Duodenal mucosa (tissue), 2 donors: ENCODE measurements at regions not wholly inside any gene's neighbourhood (a gene's known extent, or its start where the extent isn't known, plus 50 kb on each side); places are given as distances from the start of the nearest gene placed in this dataset.

Experiments
- H3K27ac ChIP-seq: one replicate; pipeline ENCODE4 v1.7.0; 2013; ENCODE audit warnings: low read depth, low read length
- H3K27me3 ChIP-seq, 2 donors: one replicate each; pipeline ENCODE4 v1.7.0; 2013; ENCODE audit warnings: low read length in 2 of 2, control low read depth in 1 of 2; ENCODE audit not compliant: insufficient read depth in 2 of 2, control insufficient read depth in 1 of 2
- H3K36me3 ChIP-seq, 2 donors: one replicate each; pipeline ENCODE4 v1.7.0; 2013; ENCODE audit warnings: low read length in 2 of 2, control low read depth in 1 of 2; ENCODE audit not compliant: insufficient read depth in 2 of 2, control insufficient read depth in 1 of 2
- H3K4me1 ChIP-seq, 2 donors: one replicate each; pipeline ENCODE4 v1.7.0; 2013; ENCODE audit warnings: low read length in 2 of 2, control low read depth in 1 of 2; ENCODE audit not compliant: insufficient read depth in 2 of 2, control insufficient read depth in 1 of 2
- H3K4me3 ChIP-seq, 2 donors: one replicate each; pipeline ENCODE4 v1.7.0; 2013; ENCODE audit warnings: low read length in 2 of 2, low read depth in 1 of 2
- H3K9ac ChIP-seq, 2 donors: one replicate each; pipeline ENCODE4 v1.7.0; 2013; ENCODE audit warnings: low read length in 2 of 2, low read depth in 1 of 2
- H3K9me3 ChIP-seq, 2 donors: one replicate each; pipeline ENCODE4 v1.7.0; 2013; ENCODE audit warnings: low read length in 2 of 2, control low read depth in 1 of 2; ENCODE audit not compliant: control insufficient read depth in 1 of 2

DNA sequence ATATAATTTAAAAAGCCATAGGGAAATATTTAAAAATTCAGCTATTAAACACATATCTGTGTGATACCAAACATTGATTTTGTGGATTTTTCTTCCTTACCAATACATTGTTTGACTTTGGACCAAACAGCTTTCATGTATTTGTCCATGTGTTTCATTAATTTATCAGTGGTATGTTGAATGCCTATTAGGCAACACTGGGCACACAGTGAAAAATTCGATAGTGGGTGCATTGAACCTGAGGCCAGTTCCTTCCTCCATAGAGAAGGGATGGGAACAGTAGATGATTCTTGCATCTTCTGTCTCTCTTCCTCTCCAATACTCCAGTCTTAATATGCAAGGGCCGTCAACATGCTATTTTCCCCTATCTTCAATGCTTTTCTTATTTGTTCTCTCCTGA is 110.2 kb upstream of the NR3C1 start:
- Histone ChIP-seq H3K4me1 (no peaks in the 10 kb centered on the region), H3K9me3 (no peaks in the 10 kb centered on the region), H3K9ac (no peak overlapping the region), H3K27me3 (no peaks in the 10 kb centered on the region), H3K4me3 (no peak overlapping the region), H3K27ac (no peak overlapping the region), H3K36me3 (no peaks in the 10 kb centered on the region)

DNA sequence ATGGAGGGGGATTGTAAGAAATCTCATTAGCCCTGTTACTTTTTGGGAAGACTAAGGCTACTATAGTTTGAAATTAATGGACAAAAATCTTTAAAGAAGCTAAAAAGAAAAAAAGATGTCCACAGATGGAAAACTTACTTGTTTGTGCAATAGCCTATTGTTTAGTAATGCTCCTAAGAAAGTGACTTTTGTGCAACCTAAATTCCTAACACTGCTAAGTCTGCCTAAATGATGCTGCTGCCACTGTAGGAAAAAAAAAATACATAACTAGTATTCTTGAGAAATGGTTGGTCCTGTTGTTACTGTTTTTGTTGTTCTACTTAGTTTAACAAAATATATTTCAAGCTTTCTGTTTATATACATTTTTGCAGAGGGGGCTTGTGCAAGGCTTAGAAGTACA is 108.2 kb upstream of the NR3C1 start:
- Histone ChIP-seq H3K36me3 (no peaks in the 10 kb centered on the region), H3K4me1 (peaks cover 3 to 6% of the 10 kb centered on the region in 2 donors), H3K27ac (no peak overlapping the region), H3K9me3 (no peaks in the 10 kb centered on the region), H3K9ac (no peak overlapping the region), H3K27me3 (no peaks in the 10 kb centered on the region), H3K4me3 (no peak overlapping the region)

GRCh38 chr5:143509758-143510221 is 106.3 kb upstream of the NR3C1 start:
- Histone ChIP-seq H3K4me3 (no peak overlapping the region), H3K9me3 (no peaks in the 10 kb centered on the region), H3K36me3 (no peaks in the 10 kb centered on the region), H3K27me3 (no peaks in the 10 kb centered on the region), H3K9ac (no peak overlapping the region), H3K27ac (no peak overlapping the region), H3K4me1 (peaks cover 3 to 6% of the 10 kb centered on the region in 2 donors)

DNA sequence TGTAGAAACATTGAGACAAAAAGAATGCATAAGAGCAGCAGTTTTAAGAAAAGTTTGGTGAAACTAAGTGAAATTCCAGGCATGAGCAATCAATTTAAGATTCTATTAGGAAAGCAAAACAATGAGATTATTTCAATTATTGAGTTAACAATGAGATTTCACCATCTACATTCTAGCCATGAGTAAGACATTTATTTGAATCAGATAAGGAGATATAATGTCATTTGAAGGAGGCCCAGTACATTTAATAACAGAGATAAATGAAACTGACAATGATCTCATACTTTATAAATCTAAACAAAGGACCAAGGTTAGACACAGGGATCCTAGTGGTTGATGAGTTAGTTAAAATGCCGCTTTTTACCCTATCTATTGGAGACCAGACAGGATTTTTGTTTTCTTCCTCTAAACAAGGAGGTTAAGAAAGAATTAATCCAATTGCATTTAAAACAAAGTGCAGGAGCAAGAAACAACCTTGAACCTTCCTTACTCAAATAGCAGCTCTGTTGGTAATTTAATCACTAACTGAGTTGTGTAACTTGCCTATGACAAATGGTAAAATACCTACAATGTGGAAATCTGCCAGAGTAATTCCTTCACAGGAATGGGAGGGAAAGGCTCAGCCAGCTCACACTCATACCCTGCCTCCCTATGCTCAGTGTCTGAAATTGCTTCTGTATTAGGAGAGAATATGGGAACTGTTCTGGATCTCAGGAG is 103.5 kb upstream of the NR3C1 start:
- Histone ChIP-seq H3K9me3 (no peaks in the 10 kb centered on the region), H3K4me1 (peaks cover 3 to 6% of the 10 kb centered on the region in 2 donors), H3K9ac (no peak overlapping the region), H3K4me3 (no peak overlapping the region), H3K27ac (no peak overlapping the region), H3K36me3 (no peaks in the 10 kb centered on the region), H3K27me3 (no peaks in the 10 kb centered on the region)

GRCh38 chr5:143505934-143506333 is 102.4 kb upstream of the NR3C1 start:
- Histone ChIP-seq H3K9me3 (no peaks in the 10 kb centered on the region), H3K4me1 (peaks cover 3 to 6% of the 10 kb centered on the region in 2 donors), H3K27me3 (no peaks in the 10 kb centered on the region), H3K36me3 (no peaks in the 10 kb centered on the region), H3K27ac (no peak overlapping the region), H3K9ac (no peak overlapping the region), H3K4me3 (no peak overlapping the region)

- H3K9me3 ChIP-seq, result no peaks in the 10 kb centered on the region
- H3K4me3 ChIP-seq, result no peak overlapping the region
- no peaks in the 10 kb centered on the region for H3K27me3 ChIP-seq
- H3K4me1 ChIP-seq, result peaks cover 3 to 6% of the 10 kb centered on the region in 2 donors
- no peak overlapping the region for H3K27ac ChIP-seq
- no peak overlapping the region for H3K9ac ChIP-seq
- no peaks in the 10 kb centered on the region for H3K36me3 ChIP-seq
Observed at GRCh38 chr5:143505354-143505753, 101.9 kb upstream of the NR3C1 start.

GRCh38 chr5:143501310-143502044 is 98.0 kb upstream of the NR3C1 start:
- Histone ChIP-seq H3K27me3 (no peaks in the 10 kb centered on the region), H3K9me3 (no peaks in the 10 kb centered on the region), H3K36me3 (no peaks in the 10 kb centered on the region), H3K9ac (no peak overlapping the region), H3K27ac (no peak overlapping the region), H3K4me1 (no peaks in the 10 kb centered on the region), H3K4me3 (no peak overlapping the region)

- Histone ChIP-seq H3K27me3 (no peaks in the 10 kb centered on the region), H3K36me3 (no peaks in the 10 kb centered on the region), H3K9ac (no peak overlapping the region), H3K4me3 (no peak overlapping the region), H3K27ac (no peak overlapping the region), H3K4me1 (peaks cover 0 to 7% of the 10 kb centered on the region in 2 donors), H3K9me3 (no peaks in the 10 kb centered on the region)
Observed at GRCh38 chr5:143499480-143500114, 96.1 kb upstream of the NR3C1 start.

DNA sequence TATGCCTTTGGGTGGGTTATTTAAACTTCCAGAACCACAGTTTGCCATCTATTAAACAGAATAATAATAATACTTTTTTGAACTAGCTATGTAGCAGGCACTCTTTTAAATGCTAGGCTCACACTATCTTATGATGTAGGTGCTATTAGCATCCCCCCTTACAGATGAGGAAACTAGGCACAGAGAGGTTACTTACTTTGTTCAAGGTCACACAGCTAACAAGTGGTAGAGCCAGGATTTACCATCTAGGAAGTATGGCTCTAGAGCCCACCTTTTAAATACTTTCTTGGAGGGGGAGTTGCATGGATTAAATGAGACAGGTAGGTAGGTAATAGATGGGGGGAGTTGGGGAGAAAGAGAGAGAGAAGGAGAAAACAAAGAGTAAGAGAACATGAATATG is 95.3 kb upstream of the NR3C1 start:
- H3K4me1 ChIP-seq, result peaks cover 0 to 7% of the 10 kb centered on the region in 2 donors
- no peak overlapping the region for H3K27ac ChIP-seq
- no peaks in the 10 kb centered on the region for H3K27me3 ChIP-seq
- no peak overlapping the region for H3K9ac ChIP-seq
- H3K4me3 ChIP-seq, result no peak overlapping the region
- H3K36me3 ChIP-seq, result no peaks in the 10 kb centered on the region
- no peaks in the 10 kb centered on the region for H3K9me3 ChIP-seq

GRCh38 chr5:143497749-143498148 is 94.3 kb upstream of the NR3C1 start:
- H3K27me3 ChIP-seq, result no peaks in the 10 kb centered on the region
- no peak overlapping the region for H3K9ac ChIP-seq
- no peak overlapping the region for H3K4me3 ChIP-seq
- no peaks in the 10 kb centered on the region for H3K9me3 ChIP-seq
- peaks cover 0 to 7% of the 10 kb centered on the region in 2 donors for H3K4me1 ChIP-seq
- H3K27ac ChIP-seq, result no peak overlapping the region
- H3K36me3 ChIP-seq, result no peaks in the 10 kb centered on the region
